BE2C (cell line): ENCODE measurements at regions not wholly inside any gene's neighbourhood (a gene's known extent, or its start where the extent isn't known, plus 50 kb on each side); places are given as distances from the start of the nearest gene placed in this dataset.

ENCODE experiments used
- DNase-seq: peaks from one replicate; pipeline ENCODE4 v3.0.0-alpha.2; 2020
- H3K27me3 ChIP-seq: fragments of 250-450 bp; sonication (Bioruptor Pico); 2 replicates; pipeline ENCODE4 v1.5.1; 2020; ENCODE audit warnings: mild to moderate bottlenecking
- H3K36me3 ChIP-seq: fragments of 250-450 bp; sonication (Bioruptor Pico); 2 replicates; pipeline ENCODE4 v1.5.1; 2020; ENCODE audit warnings: mild to moderate bottlenecking
- H3K4me1 ChIP-seq: fragments of 250-450 bp; sonication (Bioruptor Pico); 2 replicates; pipeline ENCODE4 v1.5.1; 2020
- H3K4me3 ChIP-seq: 2 replicates; pipeline ENCODE4 v1.5.1; 2011; ENCODE audit warnings: low read depth, low read length
- H3K9me3 ChIP-seq: fragments of 250-450 bp; sonication (Bioruptor Pico); 2 replicates; pipeline ENCODE4 v1.5.1; 2020
- CTCF ChIP-seq: IDR thresholded peaks from 2 replicates; pipeline ENCODE4 v1.5.1; 2012; ENCODE audit warnings: mild to moderate bottlenecking, low read depth, low read length

- Histone ChIP-seq H3K4me3 (no peak overlapping the region), H3K36me3 (no peaks in the 10 kb centered on the region), H3K27me3 (no peaks in the 10 kb centered on the region), H3K4me1 (peaks cover 2% of the 10 kb centered on the region; the same call in 1 of the 2 replicates), H3K9me3 (no peaks in the 10 kb centered on the region)
- DNase-seq = no peak
- no peak for TF ChIP-seq CTCF
Measured at GRCh38 chr3:145124900-145125678, 1035.9 kb downstream of the PLOD2 start.

- H3K27me3 ChIP-seq = no peaks in the 10 kb centered on the region
- H3K4me3 ChIP-seq = no peak overlapping the region
- H3K36me3 ChIP-seq = no peaks in the 10 kb centered on the region
- DNase-seq = no peak
- H3K4me1 ChIP-seq = no peaks in the 10 kb centered on the region
- no peaks in the 10 kb centered on the region for H3K9me3 ChIP-seq
- TF ChIP-seq CTCF = no peak
Measured at GRCh38 chr3:145133281-145133680, 1027.7 kb downstream of the PLOD2 start.

- DNase-seq = no peak
- no peak for TF ChIP-seq CTCF
- no peaks in the 10 kb centered on the region for H3K27me3 ChIP-seq
- no peaks in the 10 kb centered on the region for H3K9me3 ChIP-seq
- no peaks in the 10 kb centered on the region for H3K4me1 ChIP-seq
- no peak overlapping the region for H3K4me3 ChIP-seq
- no peaks in the 10 kb centered on the region for H3K36me3 ChIP-seq
Measured at GRCh38 chr3:145134738-145135137, 1026.2 kb downstream of the PLOD2 start.

- Histone ChIP-seq H3K27me3 (no peaks in the 10 kb centered on the region), H3K4me3 (no peak overlapping the region), H3K36me3 (no peaks in the 10 kb centered on the region), H3K9me3 (no peaks in the 10 kb centered on the region), H3K4me1 (peaks cover 9% of the 10 kb centered on the region)
- no peak for TF ChIP-seq CTCF
- no peak for DNase-seq
Measured at GRCh38 chr3:145144361-145144760, 1016.6 kb downstream of the PLOD2 start.

GRCh38 chr3:145145461-145145860 lies 1015.5 kb downstream of the PLOD2 start:
- Histone ChIP-seq H3K4me1 (peaks cover 9% of the 10 kb centered on the region), H3K27me3 (no peaks in the 10 kb centered on the region), H3K4me3 (no peak overlapping the region), H3K36me3 (no peaks in the 10 kb centered on the region), H3K9me3 (no peaks in the 10 kb centered on the region)
- TF ChIP-seq CTCF = no peak
- no peak for DNase-seq

GRCh38 chr3:145159640-145160039 lies 1001.3 kb downstream of the PLOD2 start:
- H3K4me1 ChIP-seq = no peaks in the 10 kb centered on the region
- no peak for TF ChIP-seq CTCF
- no peaks in the 10 kb centered on the region for H3K9me3 ChIP-seq
- H3K27me3 ChIP-seq = no peaks in the 10 kb centered on the region
- no peak for DNase-seq
- no peaks in the 10 kb centered on the region for H3K36me3 ChIP-seq
- no peak overlapping the region for H3K4me3 ChIP-seq
